Upper lobe of left lung (tissue), 4 donors: ENCODE measurements at regions not wholly inside any gene's neighbourhood (a gene's known extent, or its start where the extent isn't known, plus 50 kb on each side); places are given as distances from the start of the nearest gene placed in this dataset.

Experiments used
- EP300 ChIP-seq, 4 donors: sonication (generic); formaldehyde crosslinking; IDR thresholded peaks; one replicate each; pipeline ENCODE4 v1.5.1; 2017; ENCODE audit warnings: antibody characterized with exemption in 4 of 4, control low read depth in 2 of 4
- POLR2A ChIP-seq, 4 donors: fragments of 450-650 bp; IDR thresholded peaks; one replicate each; pipeline ENCODE4 v1.5.1; 2016 to 2017; ENCODE audit warnings: antibody characterized with exemption in 4 of 4, mild to moderate bottlenecking in 2 of 4
- POLR2AphosphoS5 ChIP-seq, 2 donors: sonication (generic); formaldehyde crosslinking; IDR thresholded peaks; one replicate each; pipeline ENCODE4 v1.5.1; 2017; ENCODE audit warnings: antibody characterized with exemption in 2 of 2
- TF ChIP-seq, protein P1 (sequence below), 6 experiments: fragments of 450-650 bp in 4 of 6; fragments of 200-600 bp in 2 of 6; sonication (generic) in 2 of 6; IDR thresholded peaks; one replicate each; pipeline ENCODE4 v1.5.1; 2016 to 2019; ENCODE audit warnings: antibody characterized with exemption in 6 of 6

DNA sequence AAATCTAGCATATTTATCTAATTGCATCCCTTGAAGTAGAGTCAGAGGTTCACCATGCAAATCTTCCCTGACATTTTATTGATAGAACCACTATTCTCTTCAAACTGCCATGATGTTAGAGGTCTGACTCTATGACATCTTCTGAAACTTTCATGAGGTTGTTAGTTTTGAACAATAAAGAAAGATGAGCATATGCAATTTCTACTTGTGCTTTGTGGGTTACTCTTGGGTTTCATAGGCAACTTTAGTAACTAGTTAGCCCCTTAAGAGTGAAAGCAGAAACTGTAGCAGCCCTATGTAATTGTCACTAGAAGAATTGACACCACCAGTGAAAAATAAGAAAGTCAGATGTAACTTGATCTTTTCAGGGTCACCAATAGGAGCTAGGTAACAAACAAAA lies 53.1 kb upstream of the ZEB2 start:
- TF ChIP-seq POLR2AphosphoS5 (IDR thresholded peaks at IDR 0.05) (no peak), POLR2A (IDR thresholded peaks at IDR 0.05) (no peak), EP300 (IDR thresholded peaks at IDR 0.05) (no peak)
- TF ChIP-seq, protein P1, sequence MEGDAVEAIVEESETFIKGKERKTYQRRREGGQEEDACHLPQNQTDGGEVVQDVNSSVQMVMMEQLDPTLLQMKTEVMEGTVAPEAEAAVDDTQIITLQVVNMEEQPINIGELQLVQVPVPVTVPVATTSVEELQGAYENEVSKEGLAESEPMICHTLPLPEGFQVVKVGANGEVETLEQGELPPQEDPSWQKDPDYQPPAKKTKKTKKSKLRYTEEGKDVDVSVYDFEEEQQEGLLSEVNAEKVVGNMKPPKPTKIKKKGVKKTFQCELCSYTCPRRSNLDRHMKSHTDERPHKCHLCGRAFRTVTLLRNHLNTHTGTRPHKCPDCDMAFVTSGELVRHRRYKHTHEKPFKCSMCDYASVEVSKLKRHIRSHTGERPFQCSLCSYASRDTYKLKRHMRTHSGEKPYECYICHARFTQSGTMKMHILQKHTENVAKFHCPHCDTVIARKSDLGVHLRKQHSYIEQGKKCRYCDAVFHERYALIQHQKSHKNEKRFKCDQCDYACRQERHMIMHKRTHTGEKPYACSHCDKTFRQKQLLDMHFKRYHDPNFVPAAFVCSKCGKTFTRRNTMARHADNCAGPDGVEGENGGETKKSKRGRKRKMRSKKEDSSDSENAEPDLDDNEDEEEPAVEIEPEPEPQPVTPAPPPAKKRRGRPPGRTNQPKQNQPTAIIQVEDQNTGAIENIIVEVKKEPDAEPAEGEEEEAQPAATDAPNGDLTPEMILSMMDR (IDR thresholded peaks at IDR 0.05) = no peak
